Fibroblast of peridontal ligament (primary cell): ENCODE measurements at regions not wholly inside any gene's neighbourhood (a gene's known extent, or its start where the extent isn't known, plus 50 kb on each side); places are given as distances from the start of the nearest gene placed in this dataset.
"Not testable (repeated sequence)": the region's sequence is repeated elsewhere in the genome, so short reads cannot be mapped to it uniquely, and the experiment has no call there.

Source experiments
- DNase-seq: peaks from one replicate; pipeline ENCODE4 v3.0.0-alpha.2; 2010; ENCODE audit errors: extremely low read depth

GRCh38 chr4:106594291-106594952 is 225.8 kb upstream of the GIMD1 start:
- no peak for DNase-seq

- peak; percentile 61 for DNase-seq
These were observed 220.3 kb upstream of the GIMD1 start for GRCh38 chr4:106588891-106589290.

GRCh38 chr4:106587558-106587957 is 219.0 kb upstream of the GIMD1 start:
- DNase-seq, result peak; percentile 70

GRCh38 chr4:106585915-106586349 is 217.4 kb upstream of the GIMD1 start:
- no peak for DNase-seq

- peak; percentile 67 for DNase-seq
These were observed 215.9 kb upstream of the GIMD1 start for GRCh38 chr4:106584337-106584989.

GRCh38 chr4:106583567-106583966 is 215.0 kb upstream of the GIMD1 start:
- DNase-seq, result peak; percentile 95

- DNase-seq, result no peak
These were observed 214.5 kb upstream of the GIMD1 start for GRCh38 chr4:106583108-106583507.

GRCh38 chr4:106582103-106582502 is 213.5 kb upstream of the GIMD1 start:
- no peak for DNase-seq

GRCh38 chr4:106579236-106579635 is 210.7 kb upstream of the GIMD1 start:
- no peak for DNase-seq

- DNase-seq, result peak; percentile 62
These were observed 200.8 kb upstream of the GIMD1 start for GRCh38 chr4:106569146-106570031.

GRCh38 chr4:106565727-106566126 is 197.1 kb upstream of the GIMD1 start:
- DNase-seq, result no peak

- DNase-seq, result not testable (repeated sequence)
These were observed 195.1 kb upstream of the GIMD1 start for GRCh38 chr4:106563637-106564036.

- DNase-seq, result no peak
These were observed 183.1 kb upstream of the GIMD1 start for GRCh38 chr4:106551724-106552123.

GRCh38 chr4:106548446-106549044 is 180.0 kb upstream of the GIMD1 start:
- no peak for DNase-seq

GRCh38 chr4:106546370-106546769 is 177.8 kb upstream of the GIMD1 start:
- no peak for DNase-seq

- not testable (repeated sequence) for DNase-seq
These were observed 174.0 kb upstream of the GIMD1 start for GRCh38 chr4:106542609-106543008.

- DNase-seq, result peak; percentile 79
These were observed 172.7 kb upstream of the GIMD1 start for GRCh38 chr4:106541253-106541652.

GRCh38 chr4:106530821-106531220 is 162.2 kb upstream of the GIMD1 start:
- DNase-seq, result peak; percentile 17

- DNase-seq, result no peak
These were observed 161.4 kb upstream of the GIMD1 start for GRCh38 chr4:106530024-106530361.

- DNase-seq, result no peak
These were observed 160.9 kb upstream of the GIMD1 start for GRCh38 chr4:106529348-106530023.

- DNase-seq, result no peak
These were observed 158.7 kb upstream of the GIMD1 start for GRCh38 chr4:106527316-106527715.

GRCh38 chr4:106525425-106525824 is 156.8 kb upstream of the GIMD1 start:
- DNase-seq, result not testable (repeated sequence)
